Lower leg skin (tissue), 3 donors: ENCODE measurements at regions not wholly inside any gene's neighbourhood (a gene's known extent, or its start where the extent isn't known, plus 50 kb on each side); places are given as distances from the start of the nearest gene placed in this dataset.

Experiments
- POLR2A ChIP-seq, 2 donors: fragments of 450-650 bp; IDR thresholded peaks; one replicate each; pipeline ENCODE4 v1.6.1; 2016 to 2017; ENCODE audit warnings: antibody characterized with exemption in 2 of 2, mild to moderate bottlenecking in 1 of 2, moderate library complexity in 1 of 2
- TF ChIP-seq, protein P1 (sequence below), 3 donors: fragments of 450-650 bp; IDR thresholded peaks; one replicate each; pipeline ENCODE4 v1.5.1; 2016; ENCODE audit warnings: antibody characterized with exemption in 3 of 3, mild to moderate bottlenecking in 3 of 3, moderate library complexity in 2 of 3

GRCh38 chr10:8778713-8779112 lies 724.2 kb downstream of the GATA3 start:
- TF ChIP-seq, protein P1, sequence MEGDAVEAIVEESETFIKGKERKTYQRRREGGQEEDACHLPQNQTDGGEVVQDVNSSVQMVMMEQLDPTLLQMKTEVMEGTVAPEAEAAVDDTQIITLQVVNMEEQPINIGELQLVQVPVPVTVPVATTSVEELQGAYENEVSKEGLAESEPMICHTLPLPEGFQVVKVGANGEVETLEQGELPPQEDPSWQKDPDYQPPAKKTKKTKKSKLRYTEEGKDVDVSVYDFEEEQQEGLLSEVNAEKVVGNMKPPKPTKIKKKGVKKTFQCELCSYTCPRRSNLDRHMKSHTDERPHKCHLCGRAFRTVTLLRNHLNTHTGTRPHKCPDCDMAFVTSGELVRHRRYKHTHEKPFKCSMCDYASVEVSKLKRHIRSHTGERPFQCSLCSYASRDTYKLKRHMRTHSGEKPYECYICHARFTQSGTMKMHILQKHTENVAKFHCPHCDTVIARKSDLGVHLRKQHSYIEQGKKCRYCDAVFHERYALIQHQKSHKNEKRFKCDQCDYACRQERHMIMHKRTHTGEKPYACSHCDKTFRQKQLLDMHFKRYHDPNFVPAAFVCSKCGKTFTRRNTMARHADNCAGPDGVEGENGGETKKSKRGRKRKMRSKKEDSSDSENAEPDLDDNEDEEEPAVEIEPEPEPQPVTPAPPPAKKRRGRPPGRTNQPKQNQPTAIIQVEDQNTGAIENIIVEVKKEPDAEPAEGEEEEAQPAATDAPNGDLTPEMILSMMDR (IDR thresholded peaks at IDR 0.05), result no peak
- TF ChIP-seq POLR2A (IDR thresholded peaks at IDR 0.05), result no peak
